Erythroblast (primary cell): ENCODE measurements at regions not wholly inside any gene's neighbourhood (a gene's known extent, or its start where the extent isn't known, plus 50 kb on each side); places are given as distances from the start of the nearest gene placed in this dataset.

Source experiments
- GATA1 ChIP-seq: IDR thresholded peaks from 2 replicates; pipeline ENCODE4 v1.6.1; 2011; ENCODE audit warnings: low read depth, mild to moderate bottlenecking, control low read depth, low read length, moderate library complexity
- POLR2A ChIP-seq: IDR thresholded peaks from 2 replicates; pipeline ENCODE4 v1.6.1; 2011; ENCODE audit warnings: mild to moderate bottlenecking, low read length

- no peak for TF ChIP-seq POLR2A
- no peak for TF ChIP-seq GATA1
Measured at GRCh38 chr7:110119883-110120581, 970.9 kb upstream of the LRRN3 start.
